ENCODE measurements at regions not wholly inside any gene's neighbourhood (a gene's known extent, or its start where the extent isn't known, plus 50 kb on each side); places are given as distances from the start of the nearest gene placed in this dataset.

GRCh38 chr5:1701884-1702283 lies 97.8 kb downstream of the MRPL36 start:
- TF ChIP-seq CTCF (IDR thresholded peaks at IDR 0.05): no peak
- TF ChIP-seq POLR2AphosphoS5 (IDR thresholded peaks at IDR 0.05; ENCODE audit: insufficient read depth in 1 of 2, low read depth in 1 of 2): no peak
- no peak for TF ChIP-seq POLR2A (IDR thresholded peaks at IDR 0.05)
